Stimulated activated CD8-positive, alpha-beta memory T cell treated with anti-CD3 and anti-CD28 coated beads, Interleukin-15, amount 100 ng/mL, for 24 hours (primary cell): ENCODE measurements at regions not wholly inside any gene's neighbourhood (a gene's known extent, or its start where the extent isn't known, plus 50 kb on each side); places are given as distances from the start of the nearest gene placed in this dataset.
"Not testable (repeated sequence)": the region's sequence is repeated elsewhere in the genome, so short reads cannot be mapped to it uniquely, and the experiment has no call there.

Experiments used
- DNase-seq: peaks from one replicate; pipeline ENCODE4 v3.0.0-alpha.2; 2020; ENCODE audit warnings: low read depth

DNA sequence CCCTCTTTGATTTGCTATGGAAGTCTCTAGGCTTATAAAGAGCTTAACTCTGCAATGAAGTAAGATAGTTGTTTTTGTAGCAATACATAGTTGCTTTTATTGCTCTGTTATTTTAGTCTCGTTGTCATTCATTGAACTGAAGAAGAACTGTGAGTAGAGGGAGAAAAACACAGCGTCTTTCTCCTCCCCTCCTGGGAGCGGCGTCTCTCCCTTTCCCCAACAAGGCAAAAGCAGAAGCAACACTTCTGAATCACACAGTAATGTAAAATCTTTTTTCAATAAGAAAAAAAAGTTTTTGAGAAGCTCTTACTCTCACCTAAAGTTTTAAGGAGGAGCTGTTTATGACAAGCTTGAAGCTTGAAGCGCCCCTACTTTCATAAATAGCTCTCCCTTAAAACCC is 119.3 kb upstream of the SLC7A14 start:
- no peak for DNase-seq

DNA sequence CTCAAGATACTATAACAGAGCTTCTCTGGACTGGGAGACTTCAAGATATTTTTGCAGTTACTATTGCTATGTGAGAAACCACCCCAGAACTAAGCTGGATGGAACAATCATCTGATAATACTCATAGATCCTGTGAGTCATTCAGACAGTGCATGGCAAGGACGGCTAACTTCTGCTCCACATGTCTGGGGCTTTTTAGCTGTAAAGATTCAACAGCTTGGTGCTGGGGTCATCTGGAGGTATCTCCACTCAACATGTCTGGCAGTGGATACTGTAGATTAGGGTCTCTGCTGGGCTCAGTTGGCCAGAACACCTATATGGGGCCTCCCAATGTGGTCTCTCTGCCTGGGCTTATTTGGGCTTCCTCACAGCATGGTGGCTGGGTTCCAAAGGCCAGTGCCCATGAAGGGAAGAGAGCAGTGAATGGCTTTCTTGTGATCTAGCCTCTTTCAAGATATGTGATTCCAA is 117.3 kb upstream of the SLC7A14 start:
- no peak for DNase-seq

DNA sequence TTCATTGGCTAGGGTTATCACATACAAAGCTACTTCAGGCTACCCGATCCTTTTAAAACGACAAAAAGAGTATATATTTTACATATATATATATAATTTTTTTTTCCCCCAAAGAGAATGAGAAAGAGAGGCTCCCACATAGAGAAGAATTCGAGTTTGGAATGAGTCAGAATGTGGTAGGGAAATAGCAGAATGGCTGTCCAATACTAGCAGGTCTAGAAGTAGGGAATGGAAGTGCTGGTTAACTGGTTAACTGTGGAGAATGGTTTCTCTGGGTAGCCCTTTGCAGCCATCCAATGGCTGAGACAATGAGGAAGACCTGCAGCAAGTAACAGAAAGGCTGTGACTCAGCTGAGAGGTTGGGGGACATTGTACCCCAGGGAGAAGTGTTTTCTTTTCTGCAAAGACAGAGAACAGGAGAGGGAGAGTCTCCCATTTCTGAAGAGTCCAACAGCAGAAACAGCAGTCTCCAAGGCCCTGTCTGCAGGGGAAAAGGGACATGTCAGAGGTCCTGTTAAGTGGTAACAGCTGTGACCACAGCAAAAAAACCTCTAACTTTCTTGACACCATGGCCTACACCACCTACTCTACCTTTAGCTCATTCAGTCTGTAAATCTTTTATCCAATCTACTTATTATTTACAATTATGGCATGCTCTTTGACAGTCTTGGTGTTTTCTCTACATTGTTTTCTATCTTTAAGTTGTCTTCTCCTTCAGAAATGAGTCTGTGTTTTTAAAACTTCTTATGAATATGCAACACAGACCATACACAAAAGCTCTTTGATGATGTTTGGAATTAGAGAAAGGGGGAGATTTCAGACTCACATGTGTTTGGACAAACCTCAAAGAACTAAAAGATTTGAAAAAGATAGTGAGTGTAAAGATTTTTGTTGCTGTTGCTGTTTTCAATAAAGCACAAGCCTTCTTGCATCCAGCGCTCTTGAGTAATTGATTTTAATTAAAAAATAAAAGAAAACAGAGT is 116.1 kb upstream of the SLC7A14 start:
- DNase-seq = no peak

DNA sequence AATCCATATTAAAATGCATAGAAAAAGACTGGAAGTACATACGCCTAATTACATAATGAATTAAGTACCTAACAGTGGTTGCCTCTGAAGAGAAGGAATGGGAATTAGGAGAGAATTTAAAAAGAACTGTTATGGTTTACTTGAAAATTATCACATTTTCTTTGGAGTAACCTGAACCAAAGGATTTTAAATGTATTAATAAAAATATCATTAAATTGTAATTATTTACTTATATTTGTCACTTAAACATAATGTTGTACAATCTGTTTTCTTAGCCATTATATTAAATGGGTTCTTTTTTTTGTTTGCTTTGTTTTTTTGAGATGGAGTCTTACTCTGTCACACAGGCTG is 114.2 kb upstream of the SLC7A14 start:
- DNase-seq = no peak

DNA sequence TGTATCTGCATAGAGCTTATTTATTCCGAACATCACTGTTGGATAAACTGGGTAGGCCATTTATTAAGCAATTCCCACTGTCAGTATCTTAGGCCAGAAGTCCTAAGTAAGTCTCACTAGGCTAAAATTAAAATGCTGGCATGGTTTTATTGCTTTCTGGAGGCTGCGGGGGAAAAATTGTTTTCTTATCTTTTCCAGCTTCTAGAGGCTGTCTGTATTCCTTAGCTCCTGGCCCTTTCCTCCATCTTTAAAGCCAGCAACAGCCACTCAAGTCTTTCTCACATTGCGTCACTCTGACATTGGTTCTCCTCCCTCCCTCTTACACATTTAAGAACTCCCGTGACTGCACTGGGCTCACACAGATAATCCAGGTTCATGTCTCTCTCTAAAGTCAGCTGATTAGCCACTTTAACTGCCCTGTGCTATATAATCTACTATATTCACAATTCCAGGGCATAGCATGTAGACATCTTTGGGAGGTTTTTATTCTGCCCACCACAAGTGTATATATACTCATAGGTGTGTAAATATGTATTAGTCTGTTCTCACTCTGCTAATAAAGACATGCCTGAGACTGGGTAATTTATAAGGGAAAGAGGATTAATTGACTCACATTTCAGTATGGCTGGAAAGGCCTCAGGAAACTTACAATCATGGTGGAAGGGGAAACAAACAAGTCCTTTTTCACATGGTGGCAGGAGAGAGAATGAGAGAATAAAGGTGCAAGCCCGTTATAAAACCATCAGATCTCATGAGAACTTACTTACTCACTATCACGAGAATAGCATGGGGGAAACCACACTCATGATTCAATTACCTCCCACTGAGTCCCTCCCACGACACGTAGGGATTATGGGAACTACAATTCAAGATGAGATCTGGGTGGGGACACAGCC is 113.5 kb upstream of the SLC7A14 start:
- no peak for DNase-seq

DNA sequence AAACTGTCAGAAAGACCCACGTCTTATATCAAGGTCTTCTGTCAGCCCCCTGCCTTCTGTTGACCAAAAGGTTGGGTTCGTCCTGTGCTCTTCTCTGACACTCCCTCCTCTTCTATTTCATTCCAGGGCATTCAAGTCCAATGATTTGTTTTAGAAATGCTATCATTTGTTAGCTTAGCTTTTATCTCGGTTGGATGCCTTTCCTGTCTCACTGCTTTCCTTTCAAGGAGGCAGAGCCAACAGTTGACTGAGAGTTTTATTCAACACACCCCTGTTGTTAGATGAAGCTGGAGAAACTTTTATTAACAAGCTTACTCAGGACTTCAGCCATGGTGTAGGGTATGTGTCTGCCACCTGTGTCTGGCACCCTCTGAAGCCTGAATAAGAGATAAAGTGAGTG is 112.0 kb upstream of the SLC7A14 start:
- DNase-seq = no peak

DNA sequence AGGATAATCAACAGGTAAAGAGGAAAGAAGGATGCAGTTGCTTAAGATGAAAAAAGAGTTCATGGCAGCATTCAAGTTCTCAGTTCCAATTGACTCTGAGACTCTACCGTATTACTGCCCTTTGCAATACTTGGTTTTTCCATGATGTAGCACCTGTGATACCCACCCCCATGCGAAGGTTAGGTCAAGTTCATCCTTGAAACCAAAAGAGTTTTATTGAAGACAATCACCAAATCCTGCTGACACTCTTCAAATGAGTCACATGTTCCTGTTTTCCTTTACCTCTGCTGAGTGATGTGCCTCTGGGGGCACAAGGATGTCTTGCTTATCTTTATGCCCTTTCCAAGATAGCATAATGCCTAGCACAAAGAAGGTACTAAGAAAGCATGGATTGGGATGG is 111.3 kb upstream of the SLC7A14 start:
- no peak for DNase-seq

DNA sequence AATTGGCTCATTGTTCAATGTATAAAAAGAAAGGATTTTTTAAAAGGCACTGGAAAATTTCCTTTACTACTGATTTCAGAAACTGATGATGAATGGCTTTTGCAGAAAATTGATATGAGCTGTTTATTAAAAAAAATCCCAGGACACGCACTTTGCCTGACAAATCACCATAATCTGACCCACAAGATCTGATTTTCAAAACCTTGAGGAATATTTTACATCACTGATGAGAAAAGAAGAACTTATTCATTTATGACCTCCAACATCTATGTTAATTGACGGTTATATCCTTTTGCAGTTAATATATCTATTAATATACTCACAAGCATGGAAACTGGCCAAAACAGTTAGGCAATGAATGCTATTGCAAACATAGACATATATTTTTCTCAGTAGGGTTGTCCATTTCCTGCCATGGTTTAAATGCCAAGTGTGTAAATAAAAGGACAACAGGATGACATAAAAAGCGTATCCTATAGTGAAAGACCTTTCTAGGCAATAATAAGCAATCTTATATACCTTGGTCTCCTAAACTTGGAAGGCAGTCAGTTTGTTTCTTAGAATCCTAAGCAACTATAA is 109.7 kb upstream of the SLC7A14 start:
- DNase-seq = no peak

DNA sequence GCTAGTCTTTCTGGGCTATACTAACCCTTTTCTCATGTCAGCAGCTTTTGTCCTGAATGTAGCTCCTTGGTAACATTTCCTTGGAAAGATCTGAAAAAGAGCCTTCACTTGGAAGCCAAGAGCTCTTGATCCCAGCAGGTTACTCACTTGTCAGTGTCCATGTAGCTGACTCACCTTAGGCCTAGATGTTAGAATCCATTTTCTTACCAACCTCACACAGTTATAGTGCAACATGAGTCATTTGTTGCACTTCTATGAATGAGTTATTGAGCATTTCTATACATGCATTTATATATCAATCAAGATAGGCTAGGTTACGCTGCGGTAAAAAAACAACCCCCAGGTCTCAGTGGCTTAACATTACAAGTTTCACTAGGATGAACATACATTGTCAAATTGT is 106.8 kb upstream of the SLC7A14 start:
- DNase-seq = no peak

DNA sequence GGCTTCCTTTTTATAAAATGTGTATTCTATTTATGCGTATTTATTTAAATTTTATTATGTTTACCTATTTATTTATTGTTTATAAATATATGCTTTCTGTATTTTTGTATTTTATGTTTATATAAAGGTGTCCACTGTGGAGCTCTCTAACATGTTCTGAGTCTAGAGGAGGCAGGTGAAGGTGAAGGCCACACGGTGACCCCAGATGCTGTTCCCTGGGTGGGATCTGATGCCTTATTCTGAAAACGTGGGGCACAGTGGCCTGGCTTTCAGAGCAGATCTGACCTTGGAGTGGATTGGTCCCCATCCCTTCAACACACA is 104.7 kb upstream of the SLC7A14 start:
- no peak for DNase-seq

DNA sequence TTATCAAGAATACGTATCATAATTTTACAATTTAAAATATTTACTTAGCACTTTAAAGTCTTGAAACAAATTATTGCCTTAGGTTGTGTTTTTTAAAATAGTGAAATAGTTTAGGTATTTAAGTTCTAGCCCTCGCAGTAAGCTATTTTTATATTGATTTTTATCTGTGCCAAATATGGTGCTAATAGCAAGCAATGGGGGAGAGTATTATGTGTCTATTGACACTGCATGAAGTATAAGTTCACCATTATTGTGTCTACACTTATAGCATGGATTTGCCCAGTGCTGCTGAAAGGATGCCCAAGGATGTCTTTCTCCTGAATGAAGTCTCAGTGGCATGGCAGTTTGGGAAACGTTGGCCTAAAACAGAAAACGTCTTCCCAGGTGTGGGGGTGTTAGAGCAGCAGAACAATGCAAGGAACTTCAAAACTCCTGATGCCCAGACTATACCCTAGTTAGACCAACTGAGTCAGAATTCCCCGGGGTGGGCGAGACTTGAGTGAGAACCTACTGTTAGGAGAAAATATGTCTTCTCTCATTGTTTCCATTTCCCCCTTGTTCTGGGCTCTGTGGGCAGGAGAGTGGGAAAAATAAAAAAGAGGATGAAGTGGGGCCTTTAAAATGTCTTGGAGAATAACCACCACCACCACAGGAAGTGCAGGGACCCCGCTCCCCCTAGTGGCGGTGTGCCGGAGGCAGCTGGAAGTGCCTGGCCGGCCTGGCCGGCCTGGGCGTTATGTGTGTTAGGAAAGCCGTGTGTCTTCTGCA is 104.2 kb upstream of the SLC7A14 start:
- peak; percentile 13 for DNase-seq

DNA sequence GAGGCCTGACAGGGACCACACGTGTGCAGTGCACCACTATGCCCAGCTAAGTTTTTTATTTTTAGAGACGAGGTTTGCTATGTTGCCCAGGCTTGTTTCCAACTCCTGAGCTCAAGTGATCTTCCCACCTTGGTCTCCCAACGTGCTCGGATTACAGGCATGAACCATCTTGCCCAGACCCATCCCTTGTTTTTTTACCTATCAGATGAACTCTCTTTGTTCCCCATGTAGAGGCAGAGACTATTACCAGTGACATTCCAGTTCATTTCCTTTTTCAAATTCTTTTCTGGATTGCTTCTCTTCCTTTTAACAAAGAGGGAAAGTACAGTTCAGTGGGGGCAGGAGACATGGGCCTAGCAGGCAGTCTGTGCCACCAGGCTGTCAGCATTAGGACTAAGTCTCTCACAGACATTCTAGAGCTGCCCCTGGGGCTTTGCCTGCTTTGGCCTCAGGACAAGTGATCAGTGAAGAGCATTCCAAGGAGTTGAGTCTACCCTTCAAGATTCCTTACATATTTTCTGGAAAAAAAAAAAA is 103.5 kb upstream of the SLC7A14 start:
- DNase-seq = no peak

DNA sequence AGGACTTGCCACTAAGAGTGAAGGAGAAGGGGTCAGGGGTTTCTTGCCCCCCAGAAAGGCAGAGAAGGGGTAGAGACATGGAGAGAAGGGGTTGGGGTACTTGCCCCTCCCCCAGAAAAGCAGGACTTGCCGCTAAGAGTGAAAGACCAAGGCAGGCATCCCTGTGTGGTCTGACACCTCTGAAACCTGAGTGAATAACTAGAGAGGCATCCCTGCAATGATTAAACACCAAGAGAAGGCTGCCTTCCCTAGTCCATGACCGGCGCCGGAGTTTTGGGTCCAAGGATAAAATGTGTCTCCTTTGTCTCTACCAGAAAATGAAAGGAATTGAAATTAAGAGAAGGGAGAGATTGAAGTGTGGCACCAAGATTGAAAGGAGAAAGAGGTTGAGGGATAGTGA is 102.3 kb upstream of the SLC7A14 start:
- not testable (repeated sequence) for DNase-seq

DNA sequence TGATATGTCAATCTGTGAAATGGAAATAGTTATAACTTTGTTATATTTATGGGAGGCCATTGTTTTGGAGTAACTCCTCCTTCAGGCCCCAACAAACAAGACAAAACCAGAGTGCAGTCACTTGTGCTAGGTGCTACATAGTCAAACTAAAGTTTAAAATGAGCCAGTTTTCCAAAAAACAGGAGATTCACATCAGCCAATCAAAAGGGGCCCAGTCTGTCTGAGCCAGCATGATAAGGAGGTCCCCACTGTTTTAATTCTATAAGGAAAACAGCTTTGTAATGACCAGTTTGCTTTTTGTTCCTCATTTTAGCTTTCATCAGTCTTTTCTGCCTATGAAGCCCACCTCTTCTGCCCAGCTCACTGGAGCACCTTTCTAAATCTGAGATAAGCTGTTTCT is 94.7 kb upstream of the SLC7A14 start:
- DNase-seq = no peak

DNA sequence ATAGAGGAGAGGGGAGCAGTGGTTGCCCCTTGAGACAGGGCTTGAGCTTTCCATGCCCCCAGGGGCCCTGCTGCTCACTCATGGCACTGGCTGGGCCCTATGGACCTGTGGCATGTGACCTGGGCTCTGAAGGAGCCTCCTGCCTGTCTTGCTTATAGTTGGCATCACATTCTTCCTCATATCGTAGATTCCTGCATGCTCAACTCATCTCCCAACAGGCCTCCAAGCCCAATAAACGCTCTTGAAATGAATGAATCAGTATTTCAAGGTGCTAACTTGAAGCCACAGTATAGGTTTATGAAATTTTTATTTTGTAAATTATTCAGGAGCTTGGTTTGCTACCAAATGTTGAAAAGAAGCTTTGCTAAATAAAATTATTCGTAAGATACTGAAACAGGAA is 93.3 kb upstream of the SLC7A14 start:
- no peak for DNase-seq

DNA sequence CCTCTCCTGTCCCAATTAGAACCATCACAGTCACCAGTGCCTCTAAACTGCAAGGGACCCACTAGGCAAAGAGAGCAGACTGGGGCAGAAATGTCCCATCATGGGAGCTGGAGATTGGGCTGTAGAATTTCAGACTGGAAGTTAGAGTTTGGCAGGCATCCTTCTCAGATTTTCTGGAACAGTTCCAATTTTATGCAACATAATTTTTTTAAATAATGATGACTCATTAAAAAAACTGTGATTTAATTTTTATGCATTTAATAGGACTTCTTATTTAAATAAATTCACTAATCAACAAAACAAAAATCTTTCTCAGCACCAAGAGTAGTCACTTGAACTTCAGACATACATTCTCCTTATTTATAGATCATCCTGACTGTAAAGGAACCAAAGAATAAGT is 84.6 kb upstream of the SLC7A14 start:
- no peak for DNase-seq

DNA sequence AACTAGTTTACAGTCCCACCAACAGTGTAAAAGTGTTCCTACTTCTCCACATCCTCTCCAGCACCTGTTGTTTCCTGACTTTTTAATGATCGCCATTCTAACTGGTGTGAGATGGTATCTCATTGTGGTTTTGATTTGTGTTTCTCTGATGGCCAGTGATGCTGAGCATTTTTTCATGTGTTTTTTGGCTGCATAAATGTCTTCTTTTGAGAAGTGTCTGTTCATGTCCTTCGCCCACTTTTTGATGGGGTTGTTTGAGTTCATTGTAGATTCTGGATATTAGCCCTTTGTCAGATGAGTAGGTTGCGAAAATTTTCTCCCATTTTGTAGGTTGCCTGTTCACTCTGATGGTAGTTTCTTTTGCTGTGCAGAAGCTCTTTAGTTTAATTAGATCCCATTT is 77.1 kb upstream of the SLC7A14 start:
- not testable (repeated sequence) for DNase-seq

DNA sequence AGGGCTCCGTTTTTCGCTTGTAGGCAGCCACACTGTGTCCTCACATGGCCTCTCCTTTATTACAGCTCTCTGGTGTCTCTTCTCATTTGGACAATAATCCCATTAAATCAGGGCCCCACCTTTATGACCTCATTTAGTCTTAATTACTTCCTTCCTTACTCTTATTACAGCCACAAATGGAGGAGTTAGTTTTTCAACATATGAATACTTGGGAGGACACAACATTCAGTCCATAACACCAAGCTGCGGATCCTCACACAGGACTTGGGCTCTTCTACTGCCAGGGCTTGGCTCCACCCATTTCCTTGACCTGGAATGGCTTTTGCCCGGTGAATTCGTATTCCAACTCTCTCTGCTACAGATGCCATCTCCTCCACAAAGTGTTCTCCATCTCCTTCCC is 74.3 kb upstream of the SLC7A14 start:
- no peak for DNase-seq

DNA sequence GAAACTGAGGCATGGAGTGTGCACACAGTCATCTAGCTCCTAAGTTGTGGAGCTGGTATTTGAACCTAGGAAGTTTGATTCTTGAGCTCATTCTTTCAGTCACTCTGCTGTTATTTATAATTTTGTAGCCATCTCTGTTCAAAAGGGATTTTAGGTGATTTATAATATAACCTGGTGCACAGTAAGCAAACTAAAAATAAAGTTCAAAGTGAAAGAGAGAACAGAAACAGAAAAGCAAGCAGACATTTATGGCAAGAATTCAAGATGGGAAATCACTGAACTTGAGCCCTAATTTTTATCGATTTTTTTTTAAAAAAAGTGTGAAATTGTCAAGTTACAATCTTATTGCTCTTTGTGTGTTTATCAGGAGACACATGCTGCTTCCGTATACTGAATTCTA is 71.4 kb upstream of the SLC7A14 start:
- DNase-seq = no peak

DNA sequence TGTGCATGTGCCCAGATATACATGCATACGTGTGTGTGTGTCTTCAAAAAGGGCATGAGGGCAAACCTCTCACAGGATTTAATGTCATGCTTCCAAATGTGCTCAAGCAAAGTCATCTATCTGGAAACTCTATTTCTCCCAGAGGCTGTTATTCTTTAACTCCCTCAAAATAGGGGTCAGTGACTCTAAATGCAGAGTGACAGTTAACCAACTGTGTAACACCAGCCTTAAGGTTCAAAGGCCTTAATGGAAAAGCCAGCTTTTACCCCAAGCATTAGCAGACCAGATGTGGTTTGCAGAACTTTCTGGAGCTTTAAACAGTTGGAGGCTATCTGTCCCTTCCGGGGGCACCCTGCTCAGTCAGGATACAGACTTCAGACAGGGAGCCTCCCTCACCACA is 70.4 kb upstream of the SLC7A14 start:
- DNase-seq = no peak

DNA sequence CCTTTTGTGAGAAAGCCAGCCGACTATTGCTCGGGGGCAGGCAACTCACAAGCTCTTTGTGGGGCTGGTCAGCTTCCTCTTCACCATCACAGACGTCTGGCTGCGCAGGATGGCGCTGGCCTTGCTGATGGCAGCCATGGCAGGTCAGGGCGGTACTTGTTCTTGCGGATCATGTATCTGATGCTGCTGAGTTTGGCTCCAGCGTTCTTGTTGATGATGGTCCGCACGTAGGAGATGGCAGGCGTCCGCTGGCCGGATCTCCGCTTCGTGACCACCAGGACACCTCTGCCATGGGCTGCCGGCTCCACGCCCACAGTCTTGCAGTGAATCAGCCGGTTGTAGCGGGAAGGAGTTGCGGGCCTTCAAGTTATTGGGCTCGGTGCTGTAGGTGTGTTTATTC is 67.9 kb upstream of the SLC7A14 start:
- no peak for DNase-seq
